HG03196 (cell line): ENCODE measurements at regions not wholly inside any gene's neighbourhood (a gene's known extent, or its start where the extent isn't known, plus 50 kb on each side); places are given as distances from the start of the nearest gene placed in this dataset.
"Not testable (repeated sequence)": the region's sequence is repeated elsewhere in the genome, so short reads cannot be mapped to it uniquely, and the experiment has no call there.

Experiments
- ATAC-seq: cut with Tn5 transposase; IDR thresholded peaks from one replicate; pipeline ENCODE4 v1.9.1; 2021; ENCODE audit not compliant: unreplicated experiment

GRCh38 chr11:109967136-109967535 is 126.1 kb upstream of the ZC3H12C start:
- not testable (repeated sequence) for ATAC-seq

GRCh38 chr11:109968299-109968698 is 124.9 kb upstream of the ZC3H12C start:
- ATAC-seq: no peak

- no peak for ATAC-seq
Observed at GRCh38 chr11:109968781-109969180, 124.4 kb upstream of the ZC3H12C start.

- ATAC-seq: peak; percentile 59
Observed at GRCh38 chr11:109970516-109971183, 122.5 kb upstream of the ZC3H12C start.

GRCh38 chr11:109971184-109971523 is 122.0 kb upstream of the ZC3H12C start:
- ATAC-seq: no peak

GRCh38 chr11:109972181-109972715 is 120.9 kb upstream of the ZC3H12C start:
- peak; percentile 53 for ATAC-seq

GRCh38 chr11:109972939-109973338 is 120.3 kb upstream of the ZC3H12C start:
- no peak for ATAC-seq

- no peak for ATAC-seq
Observed at GRCh38 chr11:109973486-109973885, 119.7 kb upstream of the ZC3H12C start.

GRCh38 chr11:109974523-109974922 is 118.7 kb upstream of the ZC3H12C start:
- no peak for ATAC-seq

- ATAC-seq: no peak
Observed at GRCh38 chr11:109978895-109979294, 114.3 kb upstream of the ZC3H12C start.

- no peak for ATAC-seq
Observed at GRCh38 chr11:109981031-109981636, 112.1 kb upstream of the ZC3H12C start.

GRCh38 chr11:109983358-109983757 is 109.8 kb upstream of the ZC3H12C start:
- no peak for ATAC-seq

- peak; percentile 91 for ATAC-seq
Observed at GRCh38 chr11:109984634-109985289, 108.4 kb upstream of the ZC3H12C start.

- no peak for ATAC-seq
Observed at GRCh38 chr11:109986488-109986887, 106.7 kb upstream of the ZC3H12C start.

- ATAC-seq: no peak
Observed at GRCh38 chr11:109991835-109992234, 101.4 kb upstream of the ZC3H12C start.

GRCh38 chr11:109993786-109994185 is 99.4 kb upstream of the ZC3H12C start:
- no peak for ATAC-seq

- no peak for ATAC-seq
Observed at GRCh38 chr11:109994907-109995306, 98.3 kb upstream of the ZC3H12C start.

GRCh38 chr11:109996060-109996459 is 97.1 kb upstream of the ZC3H12C start:
- ATAC-seq: no peak

GRCh38 chr11:109998921-109999320 is 94.3 kb upstream of the ZC3H12C start:
- ATAC-seq: no peak

GRCh38 chr11:110000031-110000502 is 93.1 kb upstream of the ZC3H12C start:
- ATAC-seq: peak; percentile 95

GRCh38 chr11:110000850-110001249 is 92.3 kb upstream of the ZC3H12C start:
- ATAC-seq: no peak

- ATAC-seq: no peak
Observed at GRCh38 chr11:110003426-110003825, 89.8 kb upstream of the ZC3H12C start.
